ENCODE measurements at regions not wholly inside any gene's neighbourhood (a gene's known extent, or its start where the extent isn't known, plus 50 kb on each side); places are given as distances from the start of the nearest gene placed in this dataset.

- H3K23ac ChIP-seq (ENCODE audit: insufficient read length, low read depth, low read length), result no peak overlapping the region
- no peak overlapping the region for H3K4me3 Mint-ChIP-seq
Measured at GRCh38 chr15:61444585-61444984, 215.5 kb upstream of the RORA start.

More at GRCh38 chr15:61444585-61444984, 215.5 kb upstream of the RORA start:
- Histone ChIP-seq H4K20me1 (ENCODE audit: control insufficient read depth, insufficient read depth, insufficient read length) (no peaks in the 10 kb centered on the region), H3K27me3 (ENCODE audit: insufficient read depth, low read length) (no peaks in the 10 kb centered on the region), H3K23me2 (ENCODE audit: insufficient read length, low read depth, low read length, poor library complexity, severe bottlenecking) (no peaks in the 10 kb centered on the region), H3K4me2 (ENCODE audit: insufficient read depth, insufficient read length, low read length) (no peak overlapping the region), H3K79me1 (ENCODE audit: insufficient read depth, low read depth, low read length, poor library complexity, severe bottlenecking) (no peaks in the 10 kb centered on the region), H2BK5ac (ENCODE audit: insufficient read length, low read length) (no peak overlapping the region), H4K5ac (ENCODE audit: insufficient read length, low read depth, low read length) (no peak overlapping the region), H3K9ac (ENCODE audit: extremely low read depth, insufficient read length, low read length) (no peak overlapping the region), H2BK120ac (ENCODE audit: low read depth, low read length, poor library complexity, severe bottlenecking) (no peak overlapping the region), H3K27ac (ENCODE audit: insufficient read length, low read depth, low read length) (no peak overlapping the region), H3K18ac (ENCODE audit: insufficient read length, low read depth, low read length) (no peak overlapping the region), H2BK15ac (ENCODE audit: low read depth, low read length) (no peak overlapping the region), H3K4ac (ENCODE audit: low read depth, low read length) (no peak overlapping the region), H2AK5ac (ENCODE audit: insufficient read length, low read length) (no peak overlapping the region), H2BK12ac (ENCODE audit: insufficient read length, low read depth, low read length) (no peak overlapping the region), H2AFZ (ENCODE audit: low read length) (no peak overlapping the region), H2BK20ac (ENCODE audit: low read depth, low read length, poor library complexity, severe bottlenecking) (no peak overlapping the region), H3K4me1 (ENCODE audit: insufficient read depth, low read length) (peaks cover 7% of the 10 kb centered on the region; the same call in 1 of the 2 replicates), H3T11ph (ENCODE audit: low read length) (no peak overlapping the region), H3K56ac (ENCODE audit: insufficient read length, low read depth, low read length) (no peak overlapping the region), H4K8ac (replicated peaks; ENCODE audit: insufficient read length, low read depth, low read length) (no peak overlapping the region), H3K9me3 (ENCODE audit: control insufficient read depth, low read depth, low read length) (no peaks in the 10 kb centered on the region), H3K79me2 (ENCODE audit: insufficient read depth, low read length) (no peaks in the 10 kb centered on the region), H4K91ac (ENCODE audit: insufficient read length, low read depth, low read length) (no peak overlapping the region), H3K14ac (ENCODE audit: insufficient read depth, low read length) (no peak overlapping the region)
- H3K9me3 Mint-ChIP-seq, result peaks cover 2 to 4% of the 10 kb centered on the region in 2 experiments; a peak in 2 of 5 replicates
- peaks cover 3 to 7% of the 10 kb centered on the region in 2 experiments; a peak in 2 of 4 replicates for H3K4me1 Mint-ChIP-seq
- TF ChIP-seq CTCF (conservative IDR thresholded peaks at IDR 0.05), result no peak
- H3K36me3 Mint-ChIP-seq (ENCODE audit: insufficient read depth in 1 of 3, low read depth in 3 of 3), result peaks cover 2 to 9% (median 6%) of the 10 kb centered on the region in 3 experiments; a peak in 4 of 7 replicates
- no peaks in the 10 kb centered on the region for H3K27me3 Mint-ChIP-seq (ENCODE audit: low read depth)
- DNase-seq, result no peak
- H3K27ac Mint-ChIP-seq, result no peak overlapping the region
- no CpG with 5 or more reads among the region's 2 CpGs for WGBS (ENCODE audit: extremely low coverage, insufficient read length, low lambda C conversion rate)
